ENCODE measurements at regions not wholly inside any gene's neighbourhood (a gene's known extent, or its start where the extent isn't known, plus 50 kb on each side); places are given as distances from the start of the nearest gene placed in this dataset.

DNA sequence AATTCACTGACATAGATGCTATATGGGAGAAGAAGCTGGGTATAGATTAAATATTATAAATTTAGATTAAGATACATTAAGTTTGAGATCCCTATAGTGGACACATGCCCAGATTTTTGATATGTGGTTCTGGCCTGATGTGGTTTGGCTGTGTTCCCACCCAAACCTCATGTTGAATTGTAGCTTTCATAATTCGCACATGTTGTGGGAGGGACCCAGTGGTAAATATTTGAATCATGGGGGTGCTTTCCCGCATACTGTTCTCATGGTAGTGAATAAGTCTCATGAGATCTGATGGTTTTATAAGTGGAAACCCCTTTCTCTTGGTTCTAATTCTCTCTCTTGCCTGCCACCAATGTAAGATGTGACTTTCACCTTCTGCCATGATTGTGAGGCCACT is 189.4 kb upstream of the CD96 start:
- DNase-seq (ENCODE audit: low spot score): no peak

DNA sequence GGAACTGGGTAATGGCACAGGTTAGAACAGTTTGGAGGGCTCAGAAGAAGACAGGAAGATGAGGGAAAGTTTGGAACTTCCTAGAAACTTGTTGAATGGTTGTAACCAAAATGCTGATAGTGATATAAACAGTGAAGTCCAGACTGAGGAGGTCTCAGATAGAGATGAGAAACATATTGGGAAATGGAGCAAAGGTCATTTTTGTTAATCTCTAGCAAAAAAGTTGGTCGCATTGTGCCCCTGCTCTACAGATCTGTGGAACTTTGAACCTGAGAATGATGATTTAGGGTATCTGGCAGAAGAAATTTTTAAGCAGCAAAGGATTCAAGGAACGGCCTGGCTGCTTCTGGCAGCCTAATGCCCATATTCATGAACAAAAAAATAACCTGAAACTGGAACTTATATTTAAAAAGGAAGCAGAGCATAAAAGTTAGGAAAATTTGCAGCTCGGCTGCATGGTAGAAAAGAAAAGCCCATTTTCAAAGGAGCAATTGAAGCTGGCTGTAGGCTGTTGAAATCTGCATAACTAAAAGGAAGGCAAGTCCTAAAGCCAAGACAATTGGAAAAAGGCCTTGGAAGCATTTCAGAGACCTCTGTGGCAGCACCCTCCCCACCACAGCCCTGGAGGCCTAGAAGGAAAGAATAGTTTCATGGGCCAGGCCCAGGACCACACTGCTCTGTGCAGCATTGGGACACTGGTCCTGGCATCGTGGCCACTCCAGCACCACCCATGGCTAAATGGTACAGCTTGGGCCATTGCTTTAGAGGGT is 182.6 kb upstream of the CD96 start:
- no peak for DNase-seq (ENCODE audit: low spot score)

DNA sequence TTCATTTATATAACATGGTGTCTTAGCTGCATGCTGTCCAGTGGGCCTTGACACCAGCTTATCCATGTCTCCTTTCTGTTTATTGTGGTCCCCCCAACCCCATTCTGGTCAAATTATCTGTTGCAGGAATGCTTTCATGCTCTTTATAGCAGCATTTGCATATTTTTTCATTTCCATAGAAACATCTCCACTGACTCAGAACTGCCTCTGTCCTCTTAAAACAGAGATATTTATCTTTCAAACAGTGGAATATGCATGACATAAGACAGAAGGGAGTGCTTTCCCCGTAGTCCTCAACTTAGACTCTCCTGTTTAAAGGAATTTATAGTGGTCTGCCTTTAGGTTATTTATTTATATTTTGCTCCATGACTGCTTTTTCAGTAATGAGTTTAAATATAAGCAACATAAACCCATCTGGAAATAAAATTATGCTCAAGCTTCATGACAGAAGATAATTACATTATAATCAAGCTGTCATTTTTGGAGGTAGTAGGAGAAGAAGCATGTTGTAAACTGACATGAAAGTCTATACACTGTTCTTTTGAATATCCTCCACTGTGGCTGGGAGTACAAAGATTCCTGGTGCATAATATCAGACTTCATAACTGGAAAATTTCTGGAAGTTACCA is 179.5 kb upstream of the CD96 start:
- no peak for DNase-seq (ENCODE audit: low spot score)

DNA sequence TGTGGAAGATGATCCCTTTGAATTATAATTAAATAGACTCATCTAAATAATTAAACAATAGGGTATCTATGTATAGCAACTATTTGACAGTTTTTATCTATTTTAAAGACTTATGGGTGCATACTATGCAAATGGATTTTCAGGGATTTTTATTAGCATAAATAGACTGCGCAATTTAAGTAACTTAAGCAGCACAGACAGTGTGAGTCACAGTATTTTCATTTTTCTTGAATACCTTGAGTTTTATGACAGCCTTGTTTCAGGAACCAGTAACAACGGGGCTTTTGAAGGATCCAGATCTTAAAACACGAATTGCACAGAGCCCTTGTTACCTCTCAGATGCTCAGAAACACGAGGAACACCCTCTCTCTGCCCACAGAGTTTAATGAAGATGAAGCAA is 175.5 kb upstream of the CD96 start:
- no peak for DNase-seq (ENCODE audit: low spot score)

DNA sequence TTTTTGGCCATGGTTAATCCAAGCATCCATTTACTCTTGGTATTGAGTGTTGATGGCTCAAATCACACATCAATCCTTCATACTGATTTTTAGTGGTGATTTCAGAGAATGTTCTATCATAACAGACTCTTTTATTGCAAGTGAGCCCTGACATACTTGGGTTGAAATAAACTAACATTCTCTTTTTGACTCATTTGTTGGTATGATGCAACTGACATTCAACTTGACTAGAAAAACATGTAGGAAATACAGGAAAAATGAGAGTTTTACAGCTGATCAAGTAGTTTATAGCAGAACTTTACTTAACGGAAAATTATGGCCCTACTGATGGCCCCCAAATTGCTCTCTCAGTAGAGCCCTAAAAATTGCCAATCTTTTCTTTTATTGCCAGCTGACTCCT is 173.9 kb upstream of the CD96 start:
- DNase-seq (ENCODE audit: low spot score): no peak

DNA sequence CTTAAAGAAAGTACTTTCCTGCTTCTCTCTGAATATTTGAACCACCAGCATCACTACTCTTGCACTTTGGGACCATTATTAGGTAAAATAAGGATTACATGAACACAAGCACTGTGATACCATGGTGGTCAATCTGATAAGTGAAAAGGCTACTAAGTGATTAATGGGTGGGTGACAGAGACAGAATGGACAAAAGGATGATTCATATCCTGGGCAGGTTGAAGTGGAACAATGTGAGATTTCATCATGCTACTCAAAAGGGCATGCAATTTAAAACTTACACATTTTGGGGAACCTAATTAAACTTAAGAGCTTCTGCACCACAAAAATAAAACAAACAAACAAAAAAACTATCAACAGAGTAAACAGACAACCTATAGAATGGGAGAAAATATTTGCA is 172.0 kb upstream of the CD96 start:
- no peak for DNase-seq (ENCODE audit: low spot score)

DNA sequence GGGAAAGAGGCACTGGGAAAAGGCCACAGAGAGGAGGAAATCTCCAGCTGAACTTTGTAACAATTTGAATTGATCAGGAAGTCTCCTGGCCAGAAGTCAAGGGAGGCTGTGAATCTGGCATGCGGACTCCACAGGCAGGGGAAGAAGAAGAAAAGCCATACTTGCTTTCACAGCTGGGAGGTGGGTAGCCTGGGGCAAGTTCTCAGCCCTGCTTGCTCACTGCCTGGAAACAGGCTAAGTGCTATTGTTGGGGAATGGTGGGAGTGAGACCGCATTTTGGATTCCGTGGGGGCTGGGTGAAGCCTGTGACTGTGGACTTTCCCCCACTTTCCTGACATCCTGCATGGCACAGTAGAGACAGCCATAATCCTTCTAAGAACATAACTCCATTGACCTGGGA is 168.8 kb upstream of the CD96 start:
- no peak for DNase-seq (ENCODE audit: low spot score)

DNA sequence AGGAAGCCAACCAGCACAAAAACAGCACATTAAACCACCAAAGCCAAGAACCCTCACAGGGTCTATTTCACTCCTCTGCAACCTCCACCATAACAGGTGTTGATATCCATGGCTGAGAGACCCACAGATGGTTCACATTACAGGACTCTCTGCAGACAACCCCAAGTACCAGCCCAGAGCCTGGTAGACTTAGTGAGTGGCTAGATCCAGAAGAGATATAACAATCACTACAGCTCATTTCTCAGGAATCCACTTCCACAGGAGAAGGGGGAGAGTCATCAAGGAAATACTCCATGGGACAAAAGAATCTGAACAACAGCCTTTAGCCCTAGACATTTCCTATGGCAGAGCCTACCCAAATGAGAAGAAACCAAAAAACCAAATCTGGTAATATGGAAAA is 168.1 kb upstream of the CD96 start:
- no peak for DNase-seq (ENCODE audit: low spot score)

DNA sequence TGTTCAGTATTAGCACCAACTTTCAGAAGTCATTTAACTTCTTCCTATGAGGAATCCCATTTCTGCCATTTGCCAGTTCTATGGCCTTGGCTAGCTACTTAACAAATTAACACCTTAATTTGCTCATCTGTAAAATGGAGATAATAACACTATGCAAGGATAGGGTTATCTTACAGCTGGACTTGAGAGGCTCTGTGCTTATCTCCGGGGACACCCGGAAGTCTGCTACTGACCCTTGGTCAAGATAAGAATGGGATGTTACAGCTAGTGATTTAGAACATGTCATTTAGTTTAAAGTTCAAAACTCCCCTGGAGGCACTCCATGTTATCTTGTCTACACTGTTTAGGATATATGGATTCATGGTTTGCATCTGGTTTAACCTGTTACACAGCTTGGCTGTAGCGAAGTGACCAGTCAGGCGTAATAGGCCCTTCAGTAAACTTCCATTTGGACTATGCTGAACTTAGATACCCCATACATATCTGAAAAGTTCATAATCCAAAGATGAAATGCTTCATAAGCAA is 156.0 kb upstream of the CD96 start:
- no peak for DNase-seq (ENCODE audit: low spot score)

DNA sequence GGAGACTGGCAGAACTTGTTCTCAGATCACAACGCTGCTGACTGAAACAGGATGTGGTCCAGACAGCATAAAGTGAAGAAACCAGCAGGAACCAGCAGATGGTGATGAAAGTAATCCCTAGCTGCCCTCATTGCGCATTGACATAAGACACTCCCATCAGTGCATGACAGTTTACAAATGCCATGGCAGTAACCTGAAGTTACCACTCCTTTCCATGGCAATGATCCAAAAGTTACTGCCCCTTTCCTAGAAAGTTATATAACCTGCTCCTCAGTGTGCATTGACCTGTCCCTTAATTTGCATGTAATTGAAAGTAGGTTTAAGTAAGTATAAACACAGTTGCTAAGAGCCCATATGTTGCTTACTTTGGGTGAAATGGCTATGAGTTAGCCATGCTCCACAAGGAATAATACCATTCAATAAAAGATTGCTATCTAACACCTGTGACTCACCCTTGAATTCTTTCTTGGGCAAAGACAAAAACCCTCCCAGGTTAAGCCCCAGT is 149.1 kb upstream of the CD96 start:
- no peak for DNase-seq (ENCODE audit: low spot score)

DNA sequence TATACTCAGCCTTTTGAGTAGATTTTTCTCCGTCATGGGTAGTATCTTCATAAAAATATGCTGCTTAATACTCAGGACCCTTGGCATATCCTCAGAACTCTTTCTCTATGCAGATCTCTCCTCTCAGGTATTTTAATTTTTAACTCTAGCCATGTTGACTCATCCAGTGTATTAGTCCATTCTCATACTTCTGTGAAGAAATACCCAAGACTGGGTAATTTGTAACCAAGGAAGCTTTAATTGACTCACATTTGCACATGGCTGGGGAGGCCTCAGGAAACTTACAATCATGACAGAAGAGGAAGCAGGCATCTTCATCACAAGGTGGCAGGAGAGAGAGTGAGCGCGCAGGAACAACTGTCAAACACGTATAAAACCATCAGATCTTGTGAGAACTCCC is 129.3 kb upstream of the CD96 start:
- DNase-seq (ENCODE audit: low spot score): no peak

DNA sequence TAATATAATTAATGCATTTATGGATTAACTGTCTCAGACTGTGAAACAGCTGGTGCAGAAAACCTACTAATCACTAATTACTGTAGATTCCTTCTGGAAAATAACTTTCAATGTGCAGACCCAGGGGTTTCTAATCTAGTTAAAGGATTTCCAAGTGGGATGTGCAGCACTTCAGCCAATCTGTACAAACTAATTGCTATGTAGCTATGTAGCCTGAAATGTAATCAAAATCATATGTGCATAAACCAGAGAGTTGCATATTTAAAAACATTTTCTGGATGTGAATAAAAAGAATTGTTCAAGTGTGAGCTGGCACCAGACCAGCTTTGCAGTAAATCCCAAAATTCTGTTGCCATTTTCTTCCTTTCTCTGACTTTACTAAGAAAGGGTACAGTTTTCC is 127.5 kb upstream of the CD96 start:
- DNase-seq (ENCODE audit: low spot score): no peak

DNA sequence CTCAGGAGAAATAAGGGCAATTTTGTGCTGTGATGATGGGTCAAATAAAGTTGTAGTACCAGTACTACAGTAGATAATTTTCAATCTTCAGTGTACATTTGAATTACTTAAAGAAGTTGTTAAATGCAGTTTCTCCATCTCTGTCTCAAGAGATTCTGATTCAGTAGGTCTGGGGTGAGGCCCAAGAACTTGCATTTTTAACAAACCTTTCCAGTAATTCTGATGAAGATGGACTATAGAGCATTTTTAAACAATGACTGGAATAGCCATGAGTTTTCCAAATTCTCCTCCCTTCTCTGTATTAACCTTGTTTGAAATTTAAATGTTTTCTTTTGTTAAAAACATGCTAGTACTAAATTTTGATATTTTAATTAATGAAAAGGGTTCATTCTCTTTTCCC is 127.0 kb upstream of the CD96 start:
- no peak for DNase-seq (ENCODE audit: low spot score)

DNA sequence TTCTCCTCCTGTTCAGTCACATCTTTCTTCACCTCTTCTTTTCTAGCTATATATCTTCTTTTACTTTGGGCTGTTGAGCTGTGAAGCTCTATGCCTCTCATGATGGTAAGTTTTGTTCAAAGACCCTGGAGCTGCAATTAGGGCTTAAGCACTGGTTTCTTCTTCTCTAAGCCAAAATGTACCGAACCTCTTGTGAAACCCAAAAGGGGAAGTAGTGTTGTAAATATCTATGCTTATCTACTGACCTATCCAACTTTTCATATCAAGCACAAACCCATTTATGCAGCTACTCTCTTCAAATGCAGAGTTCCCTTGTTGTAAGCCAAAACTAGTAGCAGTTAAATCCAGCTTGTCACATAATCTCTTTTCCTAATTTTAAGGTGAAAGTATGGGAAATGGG is 123.6 kb upstream of the CD96 start:
- no peak for DNase-seq (ENCODE audit: low spot score)

DNA sequence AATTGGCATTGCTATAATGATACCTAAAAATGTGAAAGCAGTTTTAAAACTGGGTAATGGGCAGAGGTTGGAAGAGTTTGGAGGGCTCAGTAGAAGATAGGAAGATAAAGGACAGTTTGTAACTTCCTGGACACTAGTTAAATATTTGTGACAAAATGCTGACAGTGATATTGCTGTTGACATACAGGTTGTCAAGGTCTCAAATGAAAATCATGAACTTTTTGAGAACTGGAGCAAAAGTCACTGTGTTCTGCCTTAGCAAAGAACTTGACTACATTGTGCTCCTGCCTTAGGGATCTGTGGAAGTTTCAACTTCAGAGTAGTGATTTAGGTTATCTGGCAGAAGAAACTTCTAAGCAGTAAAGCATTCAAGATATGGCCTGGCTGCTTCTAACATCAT is 113.7 kb upstream of the CD96 start:
- no peak for DNase-seq (ENCODE audit: low spot score)

DNA sequence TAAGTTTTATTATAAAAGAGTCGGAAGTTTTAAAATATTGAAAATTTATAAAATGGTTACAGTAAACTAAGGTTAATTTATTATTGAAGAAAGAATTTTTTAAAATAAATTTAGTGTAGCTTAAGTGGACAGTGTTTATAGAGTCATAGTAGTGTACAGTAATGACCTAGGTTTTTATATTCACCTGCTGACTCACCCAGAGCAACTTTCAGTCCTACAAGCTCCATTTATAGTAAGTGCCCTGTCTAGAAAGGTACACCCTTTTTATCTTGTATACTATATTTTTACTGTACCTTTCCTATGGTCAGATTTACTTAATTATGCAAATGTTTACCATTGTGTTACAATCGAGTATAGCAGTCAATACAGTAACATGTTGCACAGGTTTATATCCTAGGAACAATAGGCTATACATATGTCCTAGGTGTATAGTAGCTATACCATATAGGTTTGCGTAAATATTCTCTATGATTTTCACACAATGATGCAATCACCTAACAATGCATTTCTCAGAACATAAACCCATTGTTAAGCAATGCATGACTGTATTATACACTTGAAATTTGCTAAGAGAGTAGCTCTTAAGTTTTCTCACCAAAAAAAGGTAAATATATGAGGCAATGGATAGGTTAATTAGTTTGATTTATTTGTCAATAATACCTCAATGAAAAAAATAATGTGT is 106.9 kb upstream of the CD96 start:
- DNase-seq (ENCODE audit: low spot score): no peak

DNA sequence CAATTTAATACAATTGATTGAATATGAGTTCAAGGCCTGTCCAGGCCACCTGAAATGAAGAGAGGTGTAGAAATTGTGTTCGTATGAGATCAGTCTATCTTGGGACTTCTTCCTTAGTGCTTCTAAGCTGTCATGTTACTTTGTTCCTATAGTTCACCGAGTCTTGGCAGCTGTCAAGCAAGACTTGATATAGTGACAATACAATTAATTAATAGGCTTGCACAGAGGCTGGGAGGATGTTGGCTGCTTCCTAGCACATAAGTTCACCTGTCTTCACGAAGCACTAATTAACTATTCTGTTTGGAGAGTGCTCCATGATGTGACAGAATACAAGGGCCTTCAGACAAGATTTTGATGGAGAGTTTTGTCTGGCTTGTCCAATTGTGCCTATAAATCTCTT is 103.7 kb upstream of the CD96 start:
- DNase-seq (ENCODE audit: low spot score): no peak

DNA sequence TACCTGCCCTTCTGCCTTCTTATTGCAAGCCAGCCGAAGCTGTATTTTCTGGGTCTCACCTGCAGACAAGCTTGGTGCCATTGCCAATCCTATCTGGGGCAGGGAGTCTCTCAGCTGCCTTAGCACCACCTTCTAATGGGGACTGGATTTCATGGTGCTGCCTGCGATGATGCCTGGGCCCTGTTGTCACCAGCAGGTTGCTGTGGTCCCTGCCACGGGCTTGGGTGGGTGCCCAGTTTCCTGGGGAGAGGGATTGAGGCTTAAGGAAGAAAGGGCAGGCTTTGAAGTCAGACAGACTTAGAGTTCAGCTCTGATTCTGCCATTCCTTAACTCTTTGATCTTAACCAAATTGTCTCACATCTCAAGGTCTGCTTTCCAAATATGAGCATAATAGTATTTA is 87.4 kb upstream of the CD96 start:
- no peak for DNase-seq (ENCODE audit: low spot score)

DNA sequence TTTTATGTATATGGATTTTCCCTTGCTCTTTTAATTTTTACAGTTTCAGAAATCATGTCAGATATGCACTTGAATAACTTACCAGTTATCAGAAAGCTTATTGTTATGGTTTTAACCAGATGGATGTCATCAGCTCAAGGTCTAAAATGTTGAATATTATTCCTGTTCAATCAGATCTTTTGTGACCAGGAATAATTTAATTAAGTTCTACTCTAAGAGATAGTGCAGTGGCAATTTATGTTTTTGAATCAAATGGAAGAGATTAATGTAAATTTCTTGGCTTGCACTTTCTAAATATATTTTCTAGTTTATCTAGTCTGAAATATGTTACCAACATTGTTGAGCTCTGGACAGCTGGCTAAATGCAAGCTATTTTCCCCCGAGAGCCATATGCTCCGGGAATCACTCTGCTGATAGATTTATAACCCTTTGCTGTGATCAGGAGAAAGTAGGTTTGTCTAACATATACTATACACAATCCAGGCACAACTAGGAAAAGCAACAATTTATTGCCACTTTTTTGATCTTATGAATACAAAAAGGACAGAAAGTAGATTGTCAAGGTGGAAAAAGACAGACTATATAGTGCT is 76.8 kb upstream of the CD96 start:
- no peak for DNase-seq (ENCODE audit: low spot score)

DNA sequence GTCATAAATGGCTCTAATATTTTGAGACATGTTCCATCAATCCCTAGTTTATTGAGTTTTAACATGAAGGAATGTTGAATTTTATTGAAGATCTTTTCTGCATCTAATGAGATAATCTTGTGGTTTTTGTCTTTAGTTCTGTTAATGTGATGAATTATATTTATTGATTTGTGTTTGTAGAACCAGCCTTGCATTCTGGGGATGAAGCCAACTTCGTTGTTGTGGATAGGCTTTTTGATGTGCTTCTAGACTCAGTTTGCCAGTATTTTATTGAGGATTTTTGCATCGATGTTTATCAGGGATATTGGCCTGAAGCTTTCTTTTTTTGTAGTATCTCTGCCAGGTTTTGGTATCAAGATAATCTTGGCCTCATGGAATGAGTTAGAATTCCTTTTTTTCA is 72.0 kb upstream of the CD96 start:
- DNase-seq (ENCODE audit: low spot score): no peak

DNA sequence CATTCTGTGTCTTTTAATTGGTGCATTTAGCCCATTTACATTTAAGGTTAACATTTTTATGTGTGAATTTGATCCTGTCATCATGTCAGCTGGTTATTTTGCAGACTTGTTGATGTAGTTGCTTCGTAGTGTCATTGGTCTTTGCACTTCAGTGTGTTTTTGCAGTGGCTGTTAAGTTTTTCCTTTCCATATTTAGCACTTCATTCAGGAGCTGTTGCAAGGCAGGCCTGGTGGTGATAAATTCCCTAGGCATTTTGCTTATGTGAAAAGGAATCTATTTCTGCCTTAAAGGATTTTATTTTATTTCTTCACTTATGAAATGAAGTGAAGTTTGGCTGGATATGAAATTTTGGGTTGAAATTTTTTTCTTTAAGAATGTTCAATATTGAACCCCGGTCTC is 70.2 kb upstream of the CD96 start:
- DNase-seq (ENCODE audit: low spot score): no peak

DNA sequence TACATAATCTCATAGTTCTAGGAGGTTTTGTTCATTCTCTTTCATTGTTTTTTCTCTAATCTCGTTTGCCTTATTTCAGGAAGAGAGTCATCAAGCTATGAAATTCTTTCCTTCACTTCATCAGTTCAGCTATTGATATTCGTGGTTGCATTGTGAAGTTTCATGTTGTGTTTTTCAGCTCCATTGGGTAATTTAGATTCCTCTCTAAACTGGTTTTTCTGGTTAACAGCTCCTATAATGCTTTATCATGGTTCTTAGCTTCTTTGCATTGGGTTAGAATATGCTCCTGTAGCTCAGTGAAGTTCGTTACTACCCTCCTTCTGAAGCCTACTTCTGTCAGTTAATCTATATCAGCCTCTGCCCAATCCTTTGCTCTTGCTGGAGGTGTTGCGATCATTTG is 69.4 kb upstream of the CD96 start:
- DNase-seq (ENCODE audit: low spot score): no peak

DNA sequence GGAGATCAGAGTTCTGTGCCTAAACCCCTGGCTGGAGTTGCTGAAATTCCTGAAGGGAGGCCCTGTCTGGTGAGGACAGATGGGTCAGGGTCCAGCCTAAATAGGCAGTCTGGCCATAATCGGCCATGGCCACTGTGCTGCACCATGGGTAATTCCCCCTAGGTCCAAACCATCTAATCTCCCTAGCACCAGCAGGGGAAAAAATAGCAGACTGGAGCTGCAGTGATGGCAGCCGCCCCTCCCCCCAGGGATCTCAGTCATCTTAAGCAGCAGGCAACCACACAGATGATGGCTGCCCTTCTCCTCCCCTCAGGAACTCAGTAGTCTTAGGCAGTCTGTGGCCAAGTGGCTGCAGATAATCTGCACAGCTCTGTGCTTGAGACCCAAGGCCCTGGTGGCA is 68.4 kb upstream of the CD96 start:
- no peak for DNase-seq (ENCODE audit: low spot score)
